ENCODE measurements at regions not wholly inside any gene's neighbourhood (a gene's known extent, or its start where the extent isn't known, plus 50 kb on each side); places are given as distances from the start of the nearest gene placed in this dataset.

DNA sequence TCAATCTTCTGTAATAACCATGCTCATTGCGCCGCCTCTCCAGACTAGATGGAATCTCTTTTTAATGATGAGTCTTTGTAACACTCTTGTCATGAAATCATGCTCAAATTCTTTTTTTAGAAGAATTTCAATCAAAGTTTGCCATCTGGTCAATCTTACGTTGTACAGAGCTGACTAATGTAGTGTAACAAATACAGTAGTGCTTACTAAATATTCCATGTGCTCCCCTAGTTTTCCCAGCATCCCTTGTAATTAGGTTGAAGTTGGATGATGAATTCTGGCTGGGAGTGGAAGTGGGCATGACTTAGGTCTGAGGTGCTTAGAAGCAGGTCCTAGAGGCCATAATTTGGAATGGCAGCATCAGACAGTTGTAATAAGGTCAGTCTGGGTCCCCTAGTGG, 309.1 kb upstream of the SNX7 start:
- ATAC-seq = no peak
- no peak for DNase-seq
- intact Hi-C loops (cut with micrococcal nuclease) = no loop called here
- TF ChIP-seq, protein P1, sequence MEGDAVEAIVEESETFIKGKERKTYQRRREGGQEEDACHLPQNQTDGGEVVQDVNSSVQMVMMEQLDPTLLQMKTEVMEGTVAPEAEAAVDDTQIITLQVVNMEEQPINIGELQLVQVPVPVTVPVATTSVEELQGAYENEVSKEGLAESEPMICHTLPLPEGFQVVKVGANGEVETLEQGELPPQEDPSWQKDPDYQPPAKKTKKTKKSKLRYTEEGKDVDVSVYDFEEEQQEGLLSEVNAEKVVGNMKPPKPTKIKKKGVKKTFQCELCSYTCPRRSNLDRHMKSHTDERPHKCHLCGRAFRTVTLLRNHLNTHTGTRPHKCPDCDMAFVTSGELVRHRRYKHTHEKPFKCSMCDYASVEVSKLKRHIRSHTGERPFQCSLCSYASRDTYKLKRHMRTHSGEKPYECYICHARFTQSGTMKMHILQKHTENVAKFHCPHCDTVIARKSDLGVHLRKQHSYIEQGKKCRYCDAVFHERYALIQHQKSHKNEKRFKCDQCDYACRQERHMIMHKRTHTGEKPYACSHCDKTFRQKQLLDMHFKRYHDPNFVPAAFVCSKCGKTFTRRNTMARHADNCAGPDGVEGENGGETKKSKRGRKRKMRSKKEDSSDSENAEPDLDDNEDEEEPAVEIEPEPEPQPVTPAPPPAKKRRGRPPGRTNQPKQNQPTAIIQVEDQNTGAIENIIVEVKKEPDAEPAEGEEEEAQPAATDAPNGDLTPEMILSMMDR (IDR thresholded peaks at IDR 0.05) = no peak
- POLR2A ChIA-PET = no interaction called here
- Mint-ChIP-seq H3K4me1 (ENCODE audit: low read depth) (peaks cover 3% of the 10 kb centered on the region), H3K36me3 (ENCODE audit: low read depth) (no peaks in the 10 kb centered on the region), H3K27ac (no peak overlapping the region), H3K4me3 (no peak overlapping the region), H3K9me3 (no peaks in the 10 kb centered on the region), H3K27me3 (no peaks in the 10 kb centered on the region)
- CTCF ChIA-PET = no interaction called here

DNA sequence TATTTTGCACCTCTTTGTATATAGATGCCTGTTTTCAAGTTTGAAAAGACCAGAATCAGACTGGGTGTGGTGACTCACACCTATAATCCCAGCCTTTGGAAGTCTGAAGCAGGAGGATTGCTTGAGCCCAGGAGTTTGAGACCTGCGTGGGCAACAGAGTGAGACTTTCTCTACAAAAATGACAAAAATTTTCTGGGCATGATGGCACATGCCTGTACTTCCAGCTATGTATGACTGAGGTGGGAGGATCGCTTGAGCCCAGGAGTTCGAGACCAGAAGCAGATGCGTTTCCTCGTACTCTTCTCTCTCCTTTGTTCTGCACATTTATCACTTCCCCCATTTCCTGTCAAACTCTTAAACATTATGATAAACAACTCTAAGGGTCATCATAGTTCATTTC, 310.0 kb upstream of the SNX7 start:
- H3K27me3 Mint-ChIP-seq = no peaks in the 10 kb centered on the region
- H3K27ac Mint-ChIP-seq = no peak overlapping the region
- H3K4me1 Mint-ChIP-seq (ENCODE audit: low read depth) = peaks cover 3% of the 10 kb centered on the region
- H3K4me3 Mint-ChIP-seq = no peak overlapping the region
- ChIA-PET POLR2A (no interaction called here), CTCF (no interaction called here)
- TF ChIP-seq, protein P1 (IDR thresholded peaks at IDR 0.05) = no peak
- H3K9me3 Mint-ChIP-seq = no peaks in the 10 kb centered on the region
- DNase-seq (no peak), ATAC-seq (no peak)
- intact Hi-C loops (cut with micrococcal nuclease) = no loop called here
- no peaks in the 10 kb centered on the region for H3K36me3 Mint-ChIP-seq (ENCODE audit: low read depth)

DNA sequence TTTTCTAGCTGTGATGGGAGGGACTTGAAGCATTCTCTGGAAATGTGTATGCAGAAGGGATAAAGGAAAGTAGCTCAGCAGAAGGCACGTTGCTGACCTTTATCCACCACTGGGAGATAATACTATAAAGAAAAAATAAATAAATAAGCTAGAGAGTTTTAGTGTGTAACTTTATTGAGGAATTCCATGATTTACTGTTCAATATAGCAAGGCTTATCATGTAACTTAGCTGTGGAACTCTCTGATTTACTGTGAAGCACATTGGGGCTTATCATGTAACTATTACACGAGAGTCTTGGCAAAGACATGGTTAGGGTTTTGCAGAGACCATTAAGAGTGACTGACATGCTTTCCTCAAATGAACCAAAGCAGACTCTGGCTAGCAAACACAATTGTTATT, 316.1 kb upstream of the SNX7 start:
- intact Hi-C loops (cut with micrococcal nuclease) = no loop called here
- Mint-ChIP-seq H3K36me3 (ENCODE audit: low read depth) (no peaks in the 10 kb centered on the region), H3K4me1 (ENCODE audit: low read depth) (no peaks in the 10 kb centered on the region), H3K9me3 (no peaks in the 10 kb centered on the region), H3K27me3 (no peaks in the 10 kb centered on the region), H3K27ac (no peak overlapping the region), H3K4me3 (no peak overlapping the region)
- DNase-seq = no peak
- no peak for ATAC-seq
- ChIA-PET POLR2A (no interaction called here), CTCF (interaction anchor here (0.9 kb wide), 1 partner anchor 143 kb away, joined by 3 read pairs; no protein-coding TSS in a partner anchor)
- TF ChIP-seq, protein P1 (IDR thresholded peaks at IDR 0.05) = no peak

DNA sequence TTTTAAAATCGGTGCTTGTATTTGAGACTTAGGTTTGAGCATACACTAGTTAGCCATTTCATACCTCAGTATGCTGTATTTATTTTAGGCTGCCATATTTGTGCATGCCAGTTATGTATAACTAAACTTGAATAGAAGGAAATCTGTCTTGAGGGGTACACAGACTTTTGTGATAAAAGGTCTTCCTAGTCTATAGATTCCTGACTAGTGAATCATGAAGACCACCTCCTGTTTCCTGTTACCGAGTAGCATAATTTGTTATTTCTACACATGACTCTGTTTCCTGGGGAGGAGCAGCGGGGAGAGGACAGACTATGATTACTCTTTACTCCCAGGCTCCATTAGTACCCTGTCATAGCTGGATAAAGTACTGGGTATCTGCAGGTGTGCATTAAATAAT, 316.8 kb upstream of the SNX7 start:
- no peaks in the 10 kb centered on the region for H3K4me1 Mint-ChIP-seq (ENCODE audit: low read depth)
- CTCF ChIA-PET = no interaction called here
- no peak overlapping the region for H3K4me3 Mint-ChIP-seq
- POLR2A ChIA-PET = no interaction called here
- no peaks in the 10 kb centered on the region for H3K36me3 Mint-ChIP-seq (ENCODE audit: low read depth)
- H3K9me3 Mint-ChIP-seq = no peaks in the 10 kb centered on the region
- H3K27ac Mint-ChIP-seq = no peak overlapping the region
- no peaks in the 10 kb centered on the region for H3K27me3 Mint-ChIP-seq
- intact Hi-C loops (cut with micrococcal nuclease) = no loop called here
- DNase-seq (no peak), ATAC-seq (no peak)
- TF ChIP-seq, protein P1 (IDR thresholded peaks at IDR 0.05) = no peak

DNA sequence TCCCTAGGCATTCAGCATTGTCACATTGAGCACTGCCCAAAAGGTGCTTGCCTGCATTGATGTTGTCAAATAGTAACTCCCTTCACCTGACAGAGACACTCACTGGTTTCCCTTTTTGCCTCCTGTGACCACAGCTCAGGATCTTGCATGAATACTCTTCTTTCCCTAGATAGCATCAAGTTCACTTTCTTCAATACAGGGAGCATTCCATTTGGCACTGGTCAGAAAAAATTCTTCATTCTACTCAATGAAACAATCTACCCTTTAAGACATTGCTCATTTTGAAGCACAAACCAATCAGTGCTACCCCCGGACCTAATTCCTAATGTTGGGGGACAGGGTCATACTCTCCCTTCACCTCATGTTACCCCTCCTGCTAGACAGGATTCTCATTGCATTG, 319.0 kb upstream of the SNX7 start:
- CTCF ChIA-PET = no interaction called here
- POLR2A ChIA-PET = no interaction called here
- H3K36me3 Mint-ChIP-seq (ENCODE audit: low read depth) = no peaks in the 10 kb centered on the region
- TF ChIP-seq, protein P1 (IDR thresholded peaks at IDR 0.05) = no peak
- H3K4me3 Mint-ChIP-seq = no peak overlapping the region
- DNase-seq (no peak), ATAC-seq (no peak)
- H3K4me1 Mint-ChIP-seq (ENCODE audit: low read depth) = no peaks in the 10 kb centered on the region
- H3K9me3 Mint-ChIP-seq = no peaks in the 10 kb centered on the region
- H3K27ac Mint-ChIP-seq = no peak overlapping the region
- peaks cover 2% of the 10 kb centered on the region for H3K27me3 Mint-ChIP-seq
- intact Hi-C loops (cut with micrococcal nuclease) = no loop called here

Data from activated CD8-positive, alpha-beta T cell treated with anti-CD3 and anti-CD28 coated beads for 36 hours (primary cell).